Loucy (cell line): ENCODE measurements at regions not wholly inside any gene's neighbourhood (a gene's known extent, or its start where the extent isn't known, plus 50 kb on each side); places are given as distances from the start of the nearest gene placed in this dataset.

ENCODE experiments used
- CTCF ChIP-seq: fragments of 200-600 bp; sonication (generic); conservative IDR thresholded peaks from 2 replicates; pipeline ENCODE4 v1.5.1; 2014; ENCODE audit warnings: mild to moderate bottlenecking, antibody characterized with exemption, low read length
- EZH2phosphoT487 ChIP-seq: fragments of 200-600 bp; IDR thresholded peaks from 2 replicates; pipeline ENCODE4 v1.6.1; 2018; ENCODE audit warnings: antibody characterized with exemption, mild to moderate bottlenecking, moderate library complexity, borderline replicate concordance

GRCh38 chr11:25436326-25436725, 895.6 kb upstream of the ANO3 start:
- TF ChIP-seq CTCF (no peak), EZH2phosphoT487 (no peak)
